IMR-90 (cell line): ENCODE measurements at regions not wholly inside any gene's neighbourhood (a gene's known extent, or its start where the extent isn't known, plus 50 kb on each side); places are given as distances from the start of the nearest gene placed in this dataset.
A peak's percentile ranks its signal among the peaks of the same experiment; 100 is the strongest.

ENCODE experiments used
- ATAC-seq: fragments of 200-7000 bp; cut with Tn5 transposase; 2 replicates; pipeline ENCODE4 v1.9.1; 2020; ENCODE audit warnings: low read depth, mild to moderate bottlenecking, moderate library complexity
- BruUV-seq: library from RNA; stranded (reverse); fragments of 400-500 nt; replicated peaks from 2 replicates; lab custom pipeline; 2021; lab: Mats Ljungman, UMichigan
- CTCF ChIA-PET: fragments of 300-600 bp; formaldehyde crosslinking; extraction: SDS; loops from one replicate; lab custom pipeline; 2021; ENCODE audit warnings: antibody characterized with exemption; lab: Yijun Ruan, JAX
- POLR2A ChIA-PET: fragments of 300-600 bp; sonication (Branson Sonifier 250); formaldehyde crosslinking; loops from one replicate; lab custom pipeline; 2022; ENCODE audit warnings: antibody characterized with exemption; ENCODE audit not compliant: unreplicated experiment; lab: Charles Lee
- DNase-seq: peaks from one replicate; pipeline ENCODE4 v3.0.0; 2013
- H2AFZ ChIP-seq: replicated peaks from 2 replicates; pipeline ENCODE3; 2013; ENCODE audit warnings: low read length, mild to moderate bottlenecking; ENCODE audit not compliant: poor library complexity
- H2AK5ac ChIP-seq: 2 replicates; pipeline ENCODE4 v1.6.1; 2013; ENCODE audit warnings: low read depth, low read length, inconsistent platforms
- H2AK9ac ChIP-seq: replicated peaks from 2 replicates; pipeline ENCODE3; 2013; ENCODE audit warnings: mild to moderate bottlenecking, low read depth, low read length, moderate library complexity; ENCODE audit not compliant: poor library complexity
- H2BK120ac ChIP-seq: 2 replicates; pipeline ENCODE4 v1.6.1; 2013; ENCODE audit warnings: low read depth, low read length, inconsistent platforms
- H2BK15ac ChIP-seq: 3 replicates; pipeline ENCODE4 v1.6.1; 2013; ENCODE audit warnings: low read depth, low read length, inconsistent platforms
- H2BK20ac ChIP-seq: 2 replicates; pipeline ENCODE4 v1.6.1; 2013; ENCODE audit warnings: low read depth, mild to moderate bottlenecking, inconsistent platforms, low read length, moderate library complexity
- H2BK5ac ChIP-seq: 2 replicates; pipeline ENCODE4 v1.6.1; 2013; ENCODE audit warnings: mild to moderate bottlenecking, low read depth, low read length, inconsistent platforms; ENCODE audit not compliant: poor library complexity, severe bottlenecking
- H3K14ac ChIP-seq: replicated peaks from 2 replicates; pipeline ENCODE4 v1.6.1; 2013; ENCODE audit warnings: low read depth, low read length, inconsistent platforms
- H3K18ac ChIP-seq: 2 replicates; pipeline ENCODE4 v1.6.1; 2013; ENCODE audit warnings: low read depth, low read length, control low read depth
- H3K23ac ChIP-seq: 2 replicates; pipeline ENCODE4 v1.6.1; 2013; ENCODE audit warnings: low read depth, low read length, inconsistent platforms
- H3K27ac ChIP-seq: 2 replicates; pipeline ENCODE4 v1.5.1; 2013; ENCODE audit warnings: mild to moderate bottlenecking, control low read depth, low read length; ENCODE audit not compliant: insufficient read depth
- H3K27me3 ChIP-seq: 2 replicates; pipeline ENCODE4 v1.6.1; 2013; ENCODE audit warnings: low read length; ENCODE audit not compliant: control insufficient read depth, insufficient read depth
- H3K36me3 ChIP-seq: 2 replicates; pipeline ENCODE4 v1.6.1; 2013; ENCODE audit warnings: low read length, mixed read lengths; ENCODE audit not compliant: control insufficient read depth, insufficient read depth
- H3K4ac ChIP-seq: 2 replicates; pipeline ENCODE4 v1.6.1; 2013; ENCODE audit warnings: low read depth, low read length, inconsistent platforms
- H3K4me1 ChIP-seq: 2 replicates; pipeline ENCODE4 v1.6.1; 2013; ENCODE audit warnings: low read length, mixed read lengths; ENCODE audit not compliant: control insufficient read depth, insufficient read depth
- H3K4me2 ChIP-seq: 2 replicates; pipeline ENCODE4 v1.6.1; 2013; ENCODE audit warnings: low read depth, mild to moderate bottlenecking, control low read depth, low read length, moderate library complexity
- H3K4me3 ChIP-seq: 2 replicates; pipeline ENCODE4 v1.5.1; 2013; ENCODE audit warnings: low read depth, mild to moderate bottlenecking, control low read depth, low read length, moderate library complexity; ENCODE audit not compliant: insufficient read depth
- H3K56ac ChIP-seq: 2 replicates; pipeline ENCODE4 v1.6.1; 2013; ENCODE audit warnings: low read length, inconsistent platforms; ENCODE audit not compliant: insufficient read depth; ENCODE audit errors: extremely low read depth
- H3K79me1 ChIP-seq, 2 experiments: 2 replicates each; pipeline ENCODE4 v1.6.1; 2013; ENCODE audit warnings: low read length in 2 of 2, inconsistent platforms in 1 of 2, low read depth in 1 of 2
- H3K9ac ChIP-seq: 2 replicates; pipeline ENCODE4 v1.6.1; 2013; ENCODE audit warnings: low read depth, low read length, control low read depth
- H3K9me1 ChIP-seq: 2 replicates; pipeline ENCODE4 v1.6.1; 2013; ENCODE audit warnings: low read length, inconsistent platforms; ENCODE audit not compliant: insufficient read depth
- H3K9me3 ChIP-seq: 2 replicates; pipeline ENCODE4 v1.6.1; 2013; ENCODE audit warnings: low read length; ENCODE audit not compliant: control insufficient read depth, insufficient read depth
- H4K20me1 ChIP-seq: 2 replicates; pipeline ENCODE4 v1.6.1; 2013; ENCODE audit warnings: low read length, inconsistent platforms; ENCODE audit not compliant: insufficient read depth
- H4K5ac ChIP-seq: 2 replicates; pipeline ENCODE4 v1.6.1; 2013; ENCODE audit warnings: mild to moderate bottlenecking, low read depth, low read length, control low read depth
- H4K8ac ChIP-seq, 2 experiments: 2 replicates each; pipeline ENCODE4 v1.6.1; 2013; ENCODE audit warnings: low read depth in 2 of 2, low read length in 2 of 2, control low read depth in 1 of 2, inconsistent platforms in 1 of 2
- H4K91ac ChIP-seq: 2 replicates; pipeline ENCODE4 v1.6.1; 2013; ENCODE audit warnings: low read depth, low read length, inconsistent platforms; ENCODE audit not compliant: insufficient read depth
- BHLHE40 ChIP-seq: fragments of 150-350 bp; IDR thresholded peaks from 2 replicates; pipeline ENCODE4 v1.6.1; 2016; ENCODE audit warnings: mild to moderate bottlenecking, low read depth, low read length
- CEBPB ChIP-seq: IDR thresholded peaks from 2 replicates; pipeline ENCODE4 v1.6.1; 2012; ENCODE audit warnings: low read depth, low read length, improper control_type of control experiment
- CTCF ChIP-seq: conservative IDR thresholded peaks from 2 replicates; pipeline ENCODE4 v1.5.1; 2012; ENCODE audit warnings: mild to moderate bottlenecking, low read depth, low read length, improper control_type of control experiment
- MXI1 ChIP-seq: IDR thresholded peaks from 2 replicates; pipeline ENCODE4 v1.6.1; 2012; ENCODE audit warnings: low read depth, mild to moderate bottlenecking, low read length, moderate library complexity, borderline replicate concordance
- POLR2A ChIP-seq: IDR thresholded peaks from 2 replicates; pipeline ENCODE4 v1.6.1; 2012; ENCODE audit warnings: mild to moderate bottlenecking, low read depth, low read length
- RAD21 ChIP-seq: IDR thresholded peaks from 2 replicates; pipeline ENCODE4 v1.6.1; 2012; ENCODE audit warnings: low read length, improper control_type of control experiment
- RCOR1 ChIP-seq: IDR thresholded peaks from 2 replicates; pipeline ENCODE4 v1.6.1; 2012; ENCODE audit warnings: mild to moderate bottlenecking, low read length, improper control_type of control experiment; ENCODE audit not compliant: insufficient replicate concordance
- SMC3 ChIP-seq: fragments of 150-350 bp; IDR thresholded peaks from 2 replicates; pipeline ENCODE4 v1.6.1; 2016; ENCODE audit warnings: low read depth, mild to moderate bottlenecking, antibody characterized with exemption, low read length, moderate library complexity
- WGBS, 2 experiments: methylation state at CpG; one replicate each; pipeline versions ENCODE4 v1.1.5 to v1.1.7; 2013; ENCODE audit warnings: missing lambda C conversion rate in 2 of 2; ENCODE audit not compliant: insufficient read length in 1 of 2; ENCODE audit errors: extremely low coverage in 2 of 2; 5-methylcytosine and 5-hydroxymethylcytosine counted together
- dilution Hi-C: fragments of 300-500 bp; cut with HindIII; formaldehyde crosslinking; loops from one replicate; pipeline ENCODE4 v1.14.3; 2018; ENCODE audit warnings: low sequenced_read_pairs; ENCODE audit not compliant: unreplicated experiment
- in situ Hi-C: fragments of 300-500 bp; cut with MboI; formaldehyde crosslinking; loops from 3 replicates; pipeline ENCODE4 v1.14.3; 2019; ENCODE audit warnings: low sequenced_read_pairs, inconsistent platforms, mixed read lengths
- intact Hi-C: fragments of 100-400 bp; cut with micrococcal nuclease; formaldehyde crosslinking; loops from 2 replicates; pipeline ENCODE4 v1.10.0; 2022
- TF ChIP-seq, protein P1 (sequence below): fragments of 150-350 bp; IDR thresholded peaks from 2 replicates; pipeline ENCODE4 v1.6.1; 2016; ENCODE audit warnings: low read depth, mild to moderate bottlenecking, low read length, moderate library complexity, borderline replicate concordance

- dilution Hi-C loops (no loop called here), in situ Hi-C loops (no loop called here), intact Hi-C loops (no loop called here)
- no peak overlapping the region for H2AK9ac ChIP-seq
- POLR2A ChIA-PET = no interaction called here
- H3K4me2 ChIP-seq = no peak overlapping the region
- H3K14ac ChIP-seq = no peak overlapping the region
- no peak overlapping the region for H2BK5ac ChIP-seq
- TF ChIP-seq, protein P1, sequence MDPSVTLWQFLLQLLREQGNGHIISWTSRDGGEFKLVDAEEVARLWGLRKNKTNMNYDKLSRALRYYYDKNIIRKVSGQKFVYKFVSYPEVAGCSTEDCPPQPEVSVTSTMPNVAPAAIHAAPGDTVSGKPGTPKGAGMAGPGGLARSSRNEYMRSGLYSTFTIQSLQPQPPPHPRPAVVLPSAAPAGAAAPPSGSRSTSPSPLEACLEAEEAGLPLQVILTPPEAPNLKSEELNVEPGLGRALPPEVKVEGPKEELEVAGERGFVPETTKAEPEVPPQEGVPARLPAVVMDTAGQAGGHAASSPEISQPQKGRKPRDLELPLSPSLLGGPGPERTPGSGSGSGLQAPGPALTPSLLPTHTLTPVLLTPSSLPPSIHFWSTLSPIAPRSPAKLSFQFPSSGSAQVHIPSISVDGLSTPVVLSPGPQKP = no peak
- TF ChIP-seq CEBPB (no peak), CTCF (no peak), MXI1 (no peak), RCOR1 (no peak), RAD21 (no peak), POLR2A (no peak), BHLHE40 (no peak), SMC3 (no peak)
- H3K4me3 ChIP-seq = no peak overlapping the region
- no peak overlapping the region for H4K5ac ChIP-seq
- H4K91ac ChIP-seq = no peak overlapping the region
- H3K9me1 ChIP-seq = no peaks in the 10 kb centered on the region
- no peak overlapping the region for H2AK5ac ChIP-seq
- no peaks in the 10 kb centered on the region for H3K4me1 ChIP-seq
- DNase-seq = no peak
- no peak overlapping the region for H4K8ac ChIP-seq
- H3K18ac ChIP-seq = no peak overlapping the region
- no peak overlapping the region for H2BK120ac ChIP-seq
- no peaks in the 10 kb centered on the region for H3K9me3 ChIP-seq
- H3K79me1 ChIP-seq = no peaks in the 10 kb centered on the region
- peak overlapping the region; percentile 9 for H2AFZ ChIP-seq
- H4K20me1 ChIP-seq = no peaks in the 10 kb centered on the region
- no peak for ATAC-seq
- no TSS peak for BruUV-seq
- H3K4ac ChIP-seq = no peak overlapping the region
- H2BK20ac ChIP-seq = no peak overlapping the region
- no peak overlapping the region for H2BK15ac ChIP-seq
- H3K23ac ChIP-seq = no peak overlapping the region
- H3K56ac ChIP-seq = no peak overlapping the region
- H3K9ac ChIP-seq = no peak overlapping the region
- 82% methylated on average over 7 of the region's 22 CpGs; no CpG with 5 or more reads in 1 of the 2 experiments for WGBS, 2 experiments
- no peak overlapping the region for H3K27ac ChIP-seq
- CTCF ChIA-PET = no interaction called here
- H3K36me3 ChIP-seq = no peaks in the 10 kb centered on the region
- H3K27me3 ChIP-seq = peaks cover 30% of the 10 kb centered on the region
These were observed 241.6 kb upstream of the CADM1 start for GRCh38 chr11:115745610-115746512.
